ENCODE measurements at regions not wholly inside any gene's neighbourhood (a gene's known extent, or its start where the extent isn't known, plus 50 kb on each side); places are given as distances from the start of the nearest gene placed in this dataset.

DNA sequence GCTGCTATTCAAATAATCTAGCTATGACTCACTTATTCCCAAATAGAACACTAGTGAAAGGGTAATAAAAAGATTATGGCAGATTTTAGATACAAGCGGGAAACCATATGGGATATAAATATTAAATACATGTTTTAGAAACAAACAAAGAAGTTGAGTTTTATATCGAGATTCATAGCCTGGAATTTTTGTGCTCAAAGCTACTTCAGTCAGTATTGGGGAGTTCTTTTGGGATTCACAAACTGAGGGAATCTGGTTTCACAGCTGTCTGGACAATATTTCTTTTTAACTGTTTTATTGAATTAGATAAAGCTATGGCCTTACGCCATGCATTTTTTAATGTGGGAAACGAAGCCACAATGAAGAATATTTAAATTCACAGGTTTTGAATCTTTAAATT is 257.1 kb upstream of the PCDH20 start:
- Histone ChIP-seq H3K18ac (ENCODE audit: low read depth, low read length) (no peak overlapping the region), H4K91ac (ENCODE audit: insufficient read depth, low read depth, low read length) (no peak overlapping the region), H3K4me2 (ENCODE audit: low read depth, low read length) (no peak overlapping the region), H3K23ac (ENCODE audit: low read depth, low read length) (no peak overlapping the region), H3K27me3 (ENCODE audit: control insufficient read depth, insufficient read depth, low read length) (no peaks in the 10 kb centered on the region), H3K56ac (ENCODE audit: extremely low read depth, insufficient read depth, low read length) (no peak overlapping the region), H4K20me1 (ENCODE audit: insufficient read depth, low read length) (no peaks in the 10 kb centered on the region), H3K4ac (ENCODE audit: low read depth, low read length) (no peak overlapping the region), H2BK5ac (ENCODE audit: low read depth, low read length, poor library complexity, severe bottlenecking) (no peak overlapping the region), H3K36me3 (ENCODE audit: control insufficient read depth, insufficient read depth, low read length) (no peaks in the 10 kb centered on the region), H2BK20ac (ENCODE audit: low read depth, low read length) (no peak overlapping the region), H2BK15ac (ENCODE audit: low read depth, low read length) (no peak overlapping the region), H3K9me1 (ENCODE audit: insufficient read depth, low read length) (no peaks in the 10 kb centered on the region), H3K79me1 (ENCODE audit: low read depth in 1 of 2, low read length in 2 of 2) (no peaks in the 10 kb centered on the region), H3K4me1 (ENCODE audit: control insufficient read depth, insufficient read depth, low read length) (no peaks in the 10 kb centered on the region), H4K8ac (ENCODE audit: low read depth in 2 of 2, low read length in 2 of 2) (no peak overlapping the region), H3K9me3 (ENCODE audit: control insufficient read depth, insufficient read depth, low read length) (peaks cover 2% of the 10 kb centered on the region; the same call in 1 of the 2 replicates), H3K27ac (ENCODE audit: insufficient read depth, low read length) (no peak overlapping the region), H2BK120ac (ENCODE audit: low read depth, low read length) (no peak overlapping the region), H2AK5ac (ENCODE audit: low read depth, low read length) (no peak overlapping the region), H2AK9ac (replicated peaks; ENCODE audit: low read depth, low read length, poor library complexity) (no peak overlapping the region), H3K14ac (replicated peaks; ENCODE audit: low read depth, low read length) (no peak overlapping the region), H4K5ac (ENCODE audit: low read depth, low read length) (no peak overlapping the region), H2AFZ (replicated peaks; ENCODE audit: low read length, poor library complexity) (no peak overlapping the region), H3K4me3 (ENCODE audit: insufficient read depth, low read depth, low read length) (no peak overlapping the region), H3K9ac (ENCODE audit: low read depth, low read length) (no peak overlapping the region)
- dilution Hi-C loops (cut with HindIII; ENCODE audit: low sequenced_read_pairs, unreplicated experiment) (no loop called here), in situ Hi-C loops (cut with MboI; ENCODE audit: low sequenced_read_pairs) (no loop called here), intact Hi-C loops (cut with micrococcal nuclease) (no loop called here)
- ATAC-seq (ENCODE audit: low read depth) (no peak), DNase-seq (no peak)
- CTCF ChIA-PET = no interaction called here
- no CpG with 5 or more reads among the region's 4 CpGs for WGBS, 2 experiments (ENCODE audit: extremely low coverage in 2 of 2, insufficient read length in 1 of 2)
- no TSS peak for BruUV-seq (replicated peaks)
- no peak for TF ChIP-seq MAZ (IDR thresholded peaks at IDR 0.05; ENCODE audit: borderline replicate concordance, low read depth, low read length)
- TF ChIP-seq NFE2L2 (IDR thresholded peaks at IDR 0.05; ENCODE audit: low read depth, low read length) = no peak
- no peak for TF ChIP-seq CHD1 (IDR thresholded peaks at IDR 0.05; ENCODE audit: low read depth, low read length)
- TF ChIP-seq CTCF (conservative IDR thresholded peaks at IDR 0.05; ENCODE audit: low read depth, low read length) = no peak
- TF ChIP-seq SMC3 (IDR thresholded peaks at IDR 0.05; ENCODE audit: low read depth, low read length) = no peak
- TF ChIP-seq RFX5 (IDR thresholded peaks at IDR 0.05; ENCODE audit: low read depth, low read length) = no peak
- no peak for TF ChIP-seq POLR2A (IDR thresholded peaks at IDR 0.05; ENCODE audit: low read depth, low read length)
- TF ChIP-seq, protein P1, sequence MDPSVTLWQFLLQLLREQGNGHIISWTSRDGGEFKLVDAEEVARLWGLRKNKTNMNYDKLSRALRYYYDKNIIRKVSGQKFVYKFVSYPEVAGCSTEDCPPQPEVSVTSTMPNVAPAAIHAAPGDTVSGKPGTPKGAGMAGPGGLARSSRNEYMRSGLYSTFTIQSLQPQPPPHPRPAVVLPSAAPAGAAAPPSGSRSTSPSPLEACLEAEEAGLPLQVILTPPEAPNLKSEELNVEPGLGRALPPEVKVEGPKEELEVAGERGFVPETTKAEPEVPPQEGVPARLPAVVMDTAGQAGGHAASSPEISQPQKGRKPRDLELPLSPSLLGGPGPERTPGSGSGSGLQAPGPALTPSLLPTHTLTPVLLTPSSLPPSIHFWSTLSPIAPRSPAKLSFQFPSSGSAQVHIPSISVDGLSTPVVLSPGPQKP (IDR thresholded peaks at IDR 0.05; ENCODE audit: borderline replicate concordance, low read depth, low read length) = no peak
- TF ChIP-seq RCOR1 (IDR thresholded peaks at IDR 0.05; ENCODE audit: insufficient replicate concordance, low read length) = no peak
- TF ChIP-seq MXI1 (IDR thresholded peaks at IDR 0.05; ENCODE audit: borderline replicate concordance, low read depth, low read length) = no peak
- TF ChIP-seq MAFK (IDR thresholded peaks at IDR 0.05; ENCODE audit: low read depth, low read length) = no peak
- POLR2A ChIA-PET (ENCODE audit: unreplicated experiment) = no interaction called here
